ENCODE measurements at regions not wholly inside any gene's neighbourhood (a gene's known extent, or its start where the extent isn't known, plus 50 kb on each side); places are given as distances from the start of the nearest gene placed in this dataset.

GRCh38 chr2:234712421-234712935, 215.6 kb upstream of the ARL4C start:
- TF ChIP-seq CTCF (IDR thresholded peaks at IDR 0.05) (no peak), POLR2A (IDR thresholded peaks at IDR 0.05) (no peak), EP300 (IDR thresholded peaks at IDR 0.05) (no peak), POLR2AphosphoS5 (IDR thresholded peaks at IDR 0.05) (no peak)
